GM19324 (cell line): ENCODE measurements at regions not wholly inside any gene's neighbourhood (a gene's known extent, or its start where the extent isn't known, plus 50 kb on each side); places are given as distances from the start of the nearest gene placed in this dataset.
"Not testable (repeated sequence)": the region's sequence is repeated elsewhere in the genome, so short reads cannot be mapped to it uniquely, and the experiment has no call there.

Experiments
- ATAC-seq: cut with Tn5 transposase; IDR thresholded peaks from one replicate; pipeline ENCODE4 v1.9.1; 2021; ENCODE audit warnings: mild to moderate bottlenecking, moderate library complexity; ENCODE audit not compliant: unreplicated experiment, low FRiP score

- no peak for ATAC-seq
Observed at GRCh38 chr4:72945719-72946336, 123.7 kb downstream of the COX18 start.

- no peak for ATAC-seq
Observed at GRCh38 chr4:72942565-72942964, 127.0 kb downstream of the COX18 start.

GRCh38 chr4:72938516-72938915, 131.0 kb downstream of the COX18 start:
- ATAC-seq: no peak

GRCh38 chr4:72935462-72935861, 134.1 kb downstream of the COX18 start:
- no peak for ATAC-seq

- no peak for ATAC-seq
Observed at GRCh38 chr4:72933029-72933428, 136.5 kb downstream of the COX18 start.

- no peak for ATAC-seq
Observed at GRCh38 chr4:72931346-72931745, 138.2 kb downstream of the COX18 start.

GRCh38 chr4:72929596-72930274, 139.8 kb downstream of the COX18 start:
- not testable (repeated sequence) for ATAC-seq

GRCh38 chr4:72924814-72925213, 144.7 kb downstream of the COX18 start:
- ATAC-seq: no peak

- ATAC-seq: no peak
Observed at GRCh38 chr4:72919937-72920336, 149.6 kb downstream of the COX18 start.

GRCh38 chr4:72919464-72919863, 150.1 kb downstream of the COX18 start:
- ATAC-seq: no peak

- peak; percentile 41 for ATAC-seq
Observed at GRCh38 chr4:72918362-72918761, 151.2 kb downstream of the COX18 start.

- no peak for ATAC-seq
Observed at GRCh38 chr4:72911316-72911715, 158.2 kb downstream of the COX18 start.

GRCh38 chr4:72909461-72909860, 160.1 kb downstream of the COX18 start:
- ATAC-seq: no peak

- ATAC-seq: no peak
Observed at GRCh38 chr4:72902354-72902753, 167.2 kb downstream of the COX18 start.

- ATAC-seq: no peak
Observed at GRCh38 chr4:72901553-72901952, 168.0 kb downstream of the COX18 start.

- ATAC-seq: no peak
Observed at GRCh38 chr4:72900952-72901351, 168.6 kb downstream of the COX18 start.

- ATAC-seq: no peak
Observed at GRCh38 chr4:72899621-72900020, 169.9 kb downstream of the COX18 start.

- no peak for ATAC-seq
Observed at GRCh38 chr4:72899214-72899613, 170.3 kb downstream of the COX18 start.

GRCh38 chr4:72896515-72896914, 173.0 kb downstream of the COX18 start:
- no peak for ATAC-seq

GRCh38 chr4:72895408-72895807, 174.1 kb downstream of the COX18 start:
- no peak for ATAC-seq

- no peak for ATAC-seq
Observed at GRCh38 chr4:72893354-72894066, 176.0 kb downstream of the COX18 start.

GRCh38 chr4:72888331-72888730, 181.2 kb downstream of the COX18 start:
- ATAC-seq: no peak
